PC-3 (cell line): ENCODE measurements at regions not wholly inside any gene's neighbourhood (a gene's known extent, or its start where the extent isn't known, plus 50 kb on each side); places are given as distances from the start of the nearest gene placed in this dataset.

Source experiments
- ATAC-seq: fragments of 200-7000 bp; cut with Tn5 transposase; 2 replicates; pipeline ENCODE4 v1.9.1; 2020; ENCODE audit warnings: mild to moderate bottlenecking, moderate library complexity
- BruUV-seq: library from RNA; stranded (reverse); fragments of 400-500 nt; replicated peaks from 2 replicates; lab custom pipeline; 2021; lab: Mats Ljungman, UMichigan
- CTCF ChIA-PET: fragments of 300-600 bp; sonication (Branson Sonifier 250); formaldehyde crosslinking; loops from one replicate; lab custom pipeline; 2022; ENCODE audit warnings: antibody characterized with exemption; lab: Charles Lee
- POLR2A ChIA-PET: fragments of 300-600 bp; sonication (Branson Sonifier 250); formaldehyde crosslinking; loops from one replicate; lab custom pipeline; 2022; ENCODE audit warnings: antibody characterized with exemption; ENCODE audit not compliant: unreplicated experiment; lab: Charles Lee
- DNase-seq: peaks from one replicate; pipeline ENCODE4 v3.0.0-alpha.2; 2015
- H2AFZ ChIP-seq: fragments of 300-600 bp; sonication (generic); 2 replicates; pipeline ENCODE4 v1.6.0; 2016; ENCODE audit warnings: antibody characterized with exemption, low read length
- H3F3A ChIP-seq: fragments of 300-600 bp; sonication (generic); one replicate; pipeline ENCODE4 v1.6.0; 2017; ENCODE audit warnings: antibody characterized with exemption, low read length, control low read depth, mild to moderate bottlenecking; ENCODE audit not compliant: unreplicated experiment
- H3K27ac ChIP-seq: fragments of 300-600 bp; sonication (generic); 2 replicates; pipeline ENCODE4 v1.5.1; 2016; ENCODE audit warnings: mild to moderate bottlenecking, low read length
- H3K27me3 ChIP-seq: fragments of 300-600 bp; sonication (generic); 2 replicates; pipeline ENCODE4 v1.6.1; 2016; ENCODE audit warnings: low read length, mixed read lengths
- H3K36me3 ChIP-seq: fragments of 300-600 bp; sonication (generic); 2 replicates; pipeline ENCODE4 v1.6.1; 2016; ENCODE audit warnings: low read depth, mixed run types, low read length, mixed read lengths
- H3K4me1 ChIP-seq: fragments of 300-600 bp; sonication (generic); 2 replicates; pipeline ENCODE4 v1.5.1; 2016; ENCODE audit warnings: low read length; ENCODE audit not compliant: insufficient read depth
- H3K4me2 ChIP-seq: fragments of 300-600 bp; sonication (generic); 2 replicates; pipeline ENCODE4 v1.6.0; 2016; ENCODE audit warnings: low read length
- H3K4me3 ChIP-seq: fragments of 300-600 bp; sonication (generic); 2 replicates; pipeline ENCODE4 v1.5.1; 2016; ENCODE audit warnings: mild to moderate bottlenecking, low read length, mixed read lengths
- H3K79me2 ChIP-seq: fragments of 300-600 bp; sonication (generic); 2 replicates; pipeline ENCODE4 v1.6.1; 2017; ENCODE audit warnings: low read length, mixed read lengths
- H3K9ac ChIP-seq: fragments of 300-600 bp; sonication (generic); 2 replicates; pipeline ENCODE4 v1.6.0; 2016; ENCODE audit warnings: mild to moderate bottlenecking, low read length
- H3K9me2 ChIP-seq: fragments of 300-600 bp; sonication (generic); replicated peaks from 2 replicates; pipeline ENCODE4 v1.6.1; 2016; ENCODE audit warnings: mixed run types, low read length, mixed read lengths
- H3K9me3 ChIP-seq: fragments of 300-600 bp; sonication (generic); 2 replicates; pipeline ENCODE4 v1.6.1; 2016; ENCODE audit warnings: low read length, mixed read lengths
- H4K20me1 ChIP-seq: fragments of 300-600 bp; sonication (generic); 2 replicates; pipeline ENCODE4 v1.6.1; 2016; ENCODE audit warnings: low read length, mixed read lengths
- CTCF ChIP-seq: fragments of 300-600 bp; sonication (generic); conservative IDR thresholded peaks from 2 replicates; pipeline ENCODE4 v1.5.1; 2017; ENCODE audit warnings: antibody characterized with exemption, low read depth, mild to moderate bottlenecking, low read length
- EZH2 ChIP-seq: fragments of 300-600 bp; sonication (generic); IDR thresholded peaks from one replicate; pipeline ENCODE4 v1.6.1; 2017; ENCODE audit warnings: antibody characterized with exemption, mild to moderate bottlenecking, low read length; ENCODE audit not compliant: unreplicated experiment
- EZH2phosphoT487 ChIP-seq: fragments of 300-600 bp; sonication (generic); IDR thresholded peaks from 2 replicates; pipeline ENCODE4 v1.6.1; 2018; ENCODE audit warnings: mild to moderate bottlenecking, antibody characterized with exemption, low read length, borderline replicate concordance
- intact Hi-C: fragments of 100-400 bp; cut with micrococcal nuclease; formaldehyde crosslinking; loops from 2 replicates; pipeline ENCODE4 v1.9.0; 2023

GRCh38 chr10:125264757-125265578, 104.6 kb upstream of the CTBP2 start:
- ATAC-seq: no peak
- DNase-seq: peak; percentile 38
- no peak overlapping the region for H2AFZ ChIP-seq
- ChIA-PET CTCF (no interaction called here), POLR2A (no interaction called here)
- H3K36me3 ChIP-seq: no peaks in the 10 kb centered on the region
- H3K9me3 ChIP-seq: no peaks in the 10 kb centered on the region
- TF ChIP-seq EZH2phosphoT487 (no peak), EZH2 (no peak)
- H3K27me3 ChIP-seq: no peaks in the 10 kb centered on the region
- peaks cover 34% of the 10 kb centered on the region for H3K4me1 ChIP-seq
- no TSS peak for BruUV-seq
- no peak overlapping the region for H3K4me3 ChIP-seq
- H3K9ac ChIP-seq: no peak overlapping the region
- H4K20me1 ChIP-seq: no peaks in the 10 kb centered on the region
- H3K9me2 ChIP-seq: no peaks in the 10 kb centered on the region
- no peak overlapping the region for H3K27ac ChIP-seq
- H3F3A ChIP-seq: no peaks in the 10 kb centered on the region
- intact Hi-C loops: no loop called here
- H3K4me2 ChIP-seq: no peak overlapping the region
- H3K79me2 ChIP-seq: no peaks in the 10 kb centered on the region

GRCh38 chr10:125264091-125264490, 103.7 kb upstream of the CTBP2 start:
- no peaks in the 10 kb centered on the region for H3K9me3 ChIP-seq
- BruUV-seq: no TSS peak
- no peak overlapping the region for H3K9ac ChIP-seq
- H3K4me1 ChIP-seq: peaks cover 34% of the 10 kb centered on the region
- H2AFZ ChIP-seq: no peak overlapping the region
- ChIA-PET CTCF (no interaction called here), POLR2A (no interaction called here)
- no peaks in the 10 kb centered on the region for H3K27me3 ChIP-seq
- H4K20me1 ChIP-seq: no peaks in the 10 kb centered on the region
- no peaks in the 10 kb centered on the region for H3K9me2 ChIP-seq
- H3K79me2 ChIP-seq: no peaks in the 10 kb centered on the region
- TF ChIP-seq EZH2phosphoT487 (no peak), CTCF (no peak), EZH2 (no peak)
- intact Hi-C loops: no loop called here
- no peaks in the 10 kb centered on the region for H3K36me3 ChIP-seq
- DNase-seq (peak; percentile 11), ATAC-seq (no peak)
- H3K27ac ChIP-seq: peak overlapping the region; percentile 31; the same call in 1 of the 2 replicates
- 0 out of 2 replicates have a peak overlapping the region, but pooled peaks have one; percentile 16 for H3K4me3 ChIP-seq
- H3K4me2 ChIP-seq: peak overlapping the region; percentile 70
- no peaks in the 10 kb centered on the region for H3F3A ChIP-seq

GRCh38 chr10:125263551-125263950, 103.2 kb upstream of the CTBP2 start:
- H3K4me1 ChIP-seq: peaks cover 34% of the 10 kb centered on the region
- no peaks in the 10 kb centered on the region for H4K20me1 ChIP-seq
- no peaks in the 10 kb centered on the region for H3F3A ChIP-seq
- H3K79me2 ChIP-seq: no peaks in the 10 kb centered on the region
- H3K36me3 ChIP-seq: no peaks in the 10 kb centered on the region
- peak overlapping the region; percentile 41; the same call in 1 of the 2 replicates for H3K4me3 ChIP-seq
- CTCF ChIA-PET: no interaction called here
- POLR2A ChIA-PET: no interaction called here
- H3K9me2 ChIP-seq: no peaks in the 10 kb centered on the region
- H3K9me3 ChIP-seq: no peaks in the 10 kb centered on the region
- peak overlapping the region; percentile 44 for H3K27ac ChIP-seq
- TF ChIP-seq EZH2phosphoT487 (no peak), EZH2 (no peak), CTCF (no peak)
- no peak overlapping the region for H3K9ac ChIP-seq
- intact Hi-C loops: no loop called here
- H3K27me3 ChIP-seq: no peaks in the 10 kb centered on the region
- ATAC-seq: peak; percentile 85
- peak overlapping the region; percentile 70 for H3K4me2 ChIP-seq
- H2AFZ ChIP-seq: peak overlapping the region; percentile 44; the same call in 1 of the 2 replicates
- BruUV-seq: no TSS peak
- peak; percentile 94 for DNase-seq
